SIG-M5 (cell line): ENCODE measurements at regions not wholly inside any gene's neighbourhood (a gene's known extent, or its start where the extent isn't known, plus 50 kb on each side); places are given as distances from the start of the nearest gene placed in this dataset.

Experiments
- DNase-seq: peaks from one replicate; lab custom pipeline; 2025; lab: John Stamatoyannopoulos, UW

GRCh38 chr22:22075382-22076163 lies 93.0 kb upstream of the TOP3B start:
- DNase-seq: no peak

- DNase-seq: no peak
Measured at GRCh38 chr22:22074634-22075381, 92.2 kb upstream of the TOP3B start.

GRCh38 chr22:22073769-22074561 lies 91.4 kb upstream of the TOP3B start:
- no peak for DNase-seq

- no peak for DNase-seq
Measured at GRCh38 chr22:22072169-22072836, 89.7 kb upstream of the TOP3B start.

- no peak for DNase-seq
Measured at GRCh38 chr22:22071455-22071854, 88.9 kb upstream of the TOP3B start.

- no peak for DNase-seq
Measured at GRCh38 chr22:22070371-22070824, 87.8 kb upstream of the TOP3B start.

GRCh38 chr22:22069450-22070370 lies 87.1 kb upstream of the TOP3B start:
- no peak for DNase-seq

GRCh38 chr22:22068657-22069056 lies 86.1 kb upstream of the TOP3B start:
- no peak for DNase-seq

GRCh38 chr22:22068025-22068424 lies 85.4 kb upstream of the TOP3B start:
- DNase-seq: no peak

- no peak for DNase-seq
Measured at GRCh38 chr22:22067192-22067591, 84.6 kb upstream of the TOP3B start.

GRCh38 chr22:22064580-22064979 lies 82.0 kb upstream of the TOP3B start:
- no peak for DNase-seq

GRCh38 chr22:22062306-22062793 lies 79.8 kb upstream of the TOP3B start:
- DNase-seq: no peak

- DNase-seq: peak; percentile 76
Measured at GRCh38 chr22:22061085-22062077, 78.8 kb upstream of the TOP3B start.

- DNase-seq: no peak
Measured at GRCh38 chr22:22060200-22061084, 77.9 kb upstream of the TOP3B start.

- no peak for DNase-seq
Measured at GRCh38 chr22:22059291-22060002, 76.9 kb upstream of the TOP3B start.

- no peak for DNase-seq
Measured at GRCh38 chr22:22058633-22059290, 76.2 kb upstream of the TOP3B start.
